Activated CD8-positive, alpha-beta memory T cell treated with anti-CD3 and anti-CD28 coated beads, Interleukin-2, amount 50 U/mL, for 48 hours (primary cell): ENCODE measurements at regions not wholly inside any gene's neighbourhood (a gene's known extent, or its start where the extent isn't known, plus 50 kb on each side); places are given as distances from the start of the nearest gene placed in this dataset.
"Not testable (repeated sequence)": the region's sequence is repeated elsewhere in the genome, so short reads cannot be mapped to it uniquely, and the experiment has no call there.

Experiments used
- DNase-seq: peaks from one replicate; pipeline ENCODE4 v3.0.0-alpha.2; 2020

DNA sequence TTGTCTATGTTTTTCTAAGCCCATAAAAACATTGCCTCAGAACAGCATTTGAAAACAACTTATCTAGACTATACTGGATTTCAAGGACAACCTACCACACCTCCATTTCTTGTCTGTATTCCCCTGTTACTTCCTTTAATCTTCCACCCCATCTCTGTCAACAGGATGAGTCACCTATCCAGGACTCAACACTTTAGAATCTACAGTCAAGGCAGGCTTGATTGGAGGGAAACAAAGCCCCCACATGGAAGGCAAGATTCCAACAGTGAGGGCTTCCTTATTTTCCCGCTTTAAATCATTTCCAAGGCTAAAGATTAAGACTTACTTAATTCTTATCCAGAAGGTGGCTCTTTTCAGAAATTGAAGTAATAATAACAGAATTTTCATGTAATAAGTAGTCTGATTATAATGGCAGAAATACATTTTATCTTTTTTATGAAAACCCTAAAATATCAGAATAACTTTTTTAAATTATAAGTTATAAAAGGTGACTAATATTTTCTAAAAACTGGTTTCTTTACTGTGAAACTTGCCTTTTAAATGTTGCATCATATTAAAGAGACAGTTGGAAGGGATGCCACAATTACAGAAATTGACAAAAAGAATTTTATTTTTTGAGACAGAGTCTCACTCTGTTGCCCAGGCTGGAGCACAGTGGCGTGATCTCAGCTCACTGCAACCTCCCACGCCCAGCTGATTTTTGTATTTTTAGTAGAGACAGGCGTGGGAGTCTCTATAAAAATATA is 138.7 kb upstream of the CCDC150 start:
- DNase-seq: no peak

DNA sequence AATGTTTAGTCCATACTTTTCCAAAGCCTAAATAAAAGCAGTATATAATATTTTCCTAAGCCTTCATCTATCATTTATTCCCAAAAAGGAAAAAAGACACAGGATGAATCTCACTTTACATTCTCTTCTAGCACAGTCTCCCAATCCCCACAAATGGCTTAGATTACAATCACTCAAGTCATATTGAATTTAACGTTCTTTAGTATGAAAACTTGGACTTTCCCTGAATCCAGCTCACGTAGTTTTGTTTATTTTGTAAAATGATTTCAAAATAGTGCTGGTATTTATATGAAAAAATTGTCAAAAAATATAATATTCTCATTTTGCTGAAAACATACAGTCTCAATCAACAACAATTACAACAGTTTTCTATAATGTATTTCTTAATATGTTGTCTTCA is 137.7 kb upstream of the CCDC150 start:
- DNase-seq: no peak

GRCh38 chr2:196502386-196502785 is 137.1 kb upstream of the CCDC150 start:
- DNase-seq: no peak

- DNase-seq: no peak
Observed at GRCh38 chr2:196503398-196503797, 136.1 kb upstream of the CCDC150 start.

DNA sequence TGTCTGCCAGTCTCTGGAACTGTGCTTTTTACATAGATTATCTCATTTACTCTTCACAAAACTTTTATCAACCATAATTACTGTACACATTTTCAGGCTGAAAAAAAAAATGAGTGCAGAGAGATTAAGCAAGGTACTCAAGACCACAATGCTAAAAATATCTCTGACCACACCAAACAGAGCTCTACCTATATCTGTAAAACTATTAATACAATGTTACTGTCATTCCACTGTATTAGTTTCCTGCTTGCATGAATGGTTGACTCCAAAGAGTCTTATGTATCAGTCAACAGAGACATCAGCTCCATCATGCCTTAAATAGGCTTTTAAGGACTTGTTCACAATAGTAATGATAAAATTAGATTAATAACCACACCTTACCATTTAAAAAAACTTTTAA is 134.7 kb upstream of the CCDC150 start:
- DNase-seq: no peak

DNA sequence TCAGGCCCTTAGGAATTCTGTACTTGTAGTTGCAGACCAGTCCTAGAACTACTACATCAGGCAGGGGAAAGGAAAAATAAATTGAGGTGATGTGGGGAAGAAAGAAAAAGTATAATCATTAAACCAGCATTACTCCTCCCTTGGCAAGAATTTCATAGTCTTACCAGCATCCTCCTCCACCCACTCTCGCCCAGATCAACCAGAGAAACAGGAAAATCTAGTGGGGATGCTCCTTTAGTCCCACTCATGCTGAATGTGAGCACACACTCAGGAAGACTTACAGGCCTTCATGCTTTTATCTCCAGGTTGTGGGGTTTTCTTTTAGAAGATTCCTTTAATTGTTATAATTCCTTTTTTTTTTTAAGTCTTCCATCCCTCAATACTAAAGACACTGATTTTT is 129.3 kb upstream of the CCDC150 start:
- no peak for DNase-seq

DNA sequence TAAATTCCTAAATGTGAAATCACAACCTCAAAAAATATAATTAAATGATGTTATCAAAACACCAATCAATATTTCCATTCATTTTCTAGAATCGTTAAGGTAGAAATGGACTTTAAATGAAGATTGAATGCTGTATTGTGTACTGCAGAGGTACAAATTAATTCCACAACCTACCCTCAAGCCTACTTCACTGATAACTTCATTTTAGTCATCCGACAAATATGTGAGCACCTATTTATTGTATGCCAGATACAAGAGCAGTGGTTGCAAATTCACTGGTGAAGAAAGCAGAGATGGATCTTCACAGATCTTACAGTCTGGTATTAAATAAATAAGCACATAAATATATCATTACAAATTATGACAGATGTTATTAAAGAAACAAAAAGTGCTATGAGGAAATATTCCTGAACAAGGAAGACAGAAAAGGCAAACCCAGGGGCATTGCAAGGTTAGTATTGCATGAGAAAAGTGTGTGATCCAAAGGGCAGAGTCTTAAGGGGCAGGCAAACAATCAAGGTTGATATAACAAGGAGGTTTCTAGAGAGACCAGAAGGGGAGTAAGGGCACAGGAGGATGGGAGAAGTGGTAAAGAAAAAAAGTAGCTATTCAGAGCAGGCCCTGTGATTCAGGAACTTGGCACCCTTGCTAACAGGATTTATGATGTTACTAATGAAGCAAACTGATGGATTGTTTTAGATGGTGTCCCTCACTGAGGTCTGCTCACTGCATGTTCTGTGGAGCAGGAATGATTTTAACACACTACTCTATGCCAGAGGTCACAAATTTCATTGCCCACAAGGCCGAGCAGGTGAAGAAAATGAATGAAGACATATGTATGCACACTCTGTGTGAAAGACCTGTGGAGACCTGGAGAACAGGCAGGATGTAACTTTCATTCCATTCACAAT is 128.0 kb upstream of the CCDC150 start:
- DNase-seq: no peak

DNA sequence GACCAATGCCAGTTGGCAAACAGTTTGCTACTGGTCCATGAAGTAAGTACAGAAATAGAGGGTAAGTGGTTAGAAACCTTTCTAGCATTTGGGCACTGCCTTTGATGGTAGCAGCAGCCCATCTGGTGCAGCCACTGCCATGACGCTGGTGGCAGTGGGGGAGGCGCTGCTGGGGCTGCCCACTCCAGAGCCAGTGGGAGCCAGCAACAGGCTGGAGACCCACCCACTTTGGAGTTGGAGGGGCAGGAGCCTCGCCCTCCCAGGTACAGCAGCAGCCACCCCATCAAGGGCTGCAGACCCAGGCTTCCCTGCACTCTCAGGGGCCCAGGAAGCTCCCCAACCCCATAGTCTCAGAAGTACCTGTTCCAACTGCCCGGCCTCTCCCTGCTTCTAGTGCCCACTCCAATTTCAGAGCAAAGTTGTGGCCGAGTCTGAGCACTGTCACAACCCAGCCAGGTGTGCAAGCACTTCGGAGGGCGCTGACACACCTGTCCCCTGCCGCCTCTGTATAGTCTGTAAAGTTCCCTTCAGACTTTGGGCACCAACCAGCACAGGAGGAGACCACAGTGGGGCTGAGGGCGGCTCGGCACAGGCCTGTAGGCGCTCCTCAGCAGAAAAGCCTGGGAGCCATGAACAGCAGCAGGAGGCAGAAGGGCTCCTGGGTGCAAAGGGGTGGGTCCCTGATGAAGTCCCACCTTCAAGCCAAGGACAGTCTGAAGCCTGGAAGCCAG is 125.6 kb upstream of the CCDC150 start:
- DNase-seq: no peak

GRCh38 chr2:196514641-196515040 is 124.9 kb upstream of the CCDC150 start:
- no peak for DNase-seq

DNA sequence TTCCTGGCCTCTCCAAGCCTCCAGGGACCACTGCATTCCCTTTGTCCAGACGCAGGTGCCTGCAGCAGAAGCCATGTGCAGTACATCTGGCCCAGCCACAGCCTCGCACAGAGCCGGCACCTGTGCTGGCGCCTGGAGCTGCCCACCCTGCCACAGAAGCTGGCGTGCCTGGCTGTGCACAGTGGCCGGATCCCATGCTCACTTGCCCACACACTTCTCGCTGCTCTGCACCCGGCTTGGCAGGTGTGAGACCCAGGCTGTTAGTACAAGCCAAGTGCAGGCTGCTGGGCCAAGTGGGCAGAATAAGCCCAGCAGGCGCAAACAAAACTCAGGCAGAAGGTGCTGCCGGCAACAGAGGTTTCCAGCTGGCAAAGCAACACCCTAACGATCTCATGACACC is 124.5 kb upstream of the CCDC150 start:
- no peak for DNase-seq

GRCh38 chr2:196515608-196516007 is 123.9 kb upstream of the CCDC150 start:
- no peak for DNase-seq

DNA sequence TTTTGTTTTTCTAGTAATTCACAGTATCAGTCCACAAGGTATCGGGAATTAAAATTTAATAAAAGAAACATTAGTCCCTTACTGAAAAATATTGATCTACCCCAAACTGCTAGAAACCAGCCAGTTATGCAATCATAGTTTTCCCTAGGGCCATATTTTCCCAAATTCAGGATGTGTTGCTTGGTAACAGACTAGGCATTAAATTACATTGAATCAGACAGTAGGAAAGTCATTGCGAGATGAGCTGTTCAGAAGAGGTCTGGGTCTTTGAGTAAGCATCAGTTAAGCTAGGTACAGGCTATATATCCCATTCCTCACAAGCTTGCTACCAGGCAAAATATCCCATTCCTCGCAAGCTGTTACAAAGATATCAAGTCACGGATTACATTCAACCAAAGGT is 123.0 kb upstream of the CCDC150 start:
- DNase-seq: no peak

- DNase-seq: no peak
Observed at GRCh38 chr2:196520605-196521004, 118.9 kb upstream of the CCDC150 start.

GRCh38 chr2:196526981-196527725 is 112.4 kb upstream of the CCDC150 start:
- not testable (repeated sequence) for DNase-seq

DNA sequence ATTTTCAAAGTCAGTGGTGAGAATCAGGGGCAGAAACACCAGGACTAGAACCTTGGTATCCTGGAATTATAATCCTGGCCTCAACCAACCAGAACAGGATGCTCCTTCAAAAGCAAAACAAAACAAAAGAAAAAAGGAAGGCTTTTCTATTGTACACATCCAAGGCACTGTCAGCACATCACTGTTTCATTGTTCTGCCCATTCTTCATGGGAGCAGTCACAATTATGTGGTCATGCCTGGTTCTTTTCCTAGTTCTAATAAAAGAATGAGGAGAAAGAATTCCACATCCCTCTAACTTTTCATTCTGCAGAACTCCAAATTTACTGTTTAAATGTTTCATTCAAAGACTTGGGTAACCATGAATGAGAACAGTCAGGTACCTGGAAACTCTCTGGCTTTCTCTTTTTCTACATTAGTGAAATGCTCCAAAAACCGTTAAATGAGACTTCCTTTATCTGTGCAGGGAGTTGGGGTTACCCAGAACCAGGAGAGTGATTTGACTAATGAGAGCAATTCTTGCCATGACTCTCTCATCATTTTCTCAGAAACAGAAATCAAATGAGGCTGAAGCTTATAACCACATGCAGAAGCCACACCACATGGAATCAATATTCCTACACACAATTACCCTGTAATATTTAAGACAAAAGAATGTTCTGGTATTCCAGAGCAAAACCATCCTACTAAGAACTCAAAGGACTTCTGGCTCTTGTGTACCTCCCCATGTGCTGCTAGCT is 110.9 kb upstream of the CCDC150 start:
- no peak for DNase-seq

DNA sequence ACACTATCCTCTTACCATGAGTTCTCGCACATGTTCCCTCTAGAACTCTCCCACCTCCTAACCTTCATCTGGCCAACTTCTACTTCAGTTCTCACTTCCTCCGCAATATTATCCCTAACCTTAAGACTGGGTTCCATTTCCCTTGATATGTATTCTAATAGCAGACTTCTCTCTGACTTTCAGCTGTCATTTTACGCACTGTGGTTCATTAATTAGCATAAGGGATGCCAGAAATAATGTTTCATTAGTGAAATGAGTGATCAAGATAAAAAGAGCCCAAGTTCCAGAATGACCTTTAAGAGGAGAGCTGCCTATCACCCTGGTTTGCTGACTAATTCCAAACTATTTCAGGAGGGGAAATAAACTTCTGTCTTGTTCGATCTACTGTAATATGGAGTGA is 108.6 kb upstream of the CCDC150 start:
- no peak for DNase-seq

GRCh38 chr2:196533772-196534397 is 105.6 kb upstream of the CCDC150 start:
- DNase-seq: no peak

DNA sequence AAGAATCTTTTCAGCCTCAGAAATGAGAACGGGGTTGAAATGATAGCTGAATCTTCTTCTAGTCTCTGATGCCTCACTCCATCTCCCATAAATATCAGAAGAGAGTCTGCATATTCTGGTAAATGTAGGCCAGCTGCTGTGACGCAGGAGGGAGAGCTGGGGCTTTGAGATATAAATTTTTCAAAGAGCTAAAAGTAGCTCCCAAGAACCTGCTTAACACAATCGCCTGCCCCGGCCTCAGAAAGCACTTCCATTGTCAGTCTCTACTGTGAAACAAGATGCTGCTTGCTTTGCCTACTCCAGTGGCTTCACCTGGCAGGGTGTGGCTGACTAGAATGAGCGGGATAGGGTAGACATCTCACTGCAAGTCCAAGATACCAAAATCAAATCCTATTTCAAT is 105.0 kb upstream of the CCDC150 start:
- DNase-seq: no peak

- DNase-seq: no peak
Observed at GRCh38 chr2:196535061-196535460, 104.5 kb upstream of the CCDC150 start.

DNA sequence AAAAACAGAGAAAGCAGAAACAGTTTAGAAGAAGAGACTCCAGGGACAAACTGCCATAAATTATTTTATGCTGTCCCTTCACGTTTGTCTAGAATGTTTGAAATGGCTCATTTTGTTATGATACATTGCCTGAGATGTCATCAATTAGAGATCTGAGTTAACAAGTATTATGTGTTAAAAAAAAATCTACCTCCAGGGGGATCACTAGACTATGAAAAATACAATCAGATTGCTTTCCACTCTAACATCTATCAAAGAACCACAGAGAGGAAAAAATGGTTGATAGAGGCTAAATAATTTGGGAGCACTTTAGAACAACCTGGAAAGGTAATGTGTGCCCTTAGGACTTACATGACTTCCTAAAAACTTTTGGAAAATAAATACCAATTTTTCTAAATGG is 103.8 kb upstream of the CCDC150 start:
- DNase-seq: no peak

DNA sequence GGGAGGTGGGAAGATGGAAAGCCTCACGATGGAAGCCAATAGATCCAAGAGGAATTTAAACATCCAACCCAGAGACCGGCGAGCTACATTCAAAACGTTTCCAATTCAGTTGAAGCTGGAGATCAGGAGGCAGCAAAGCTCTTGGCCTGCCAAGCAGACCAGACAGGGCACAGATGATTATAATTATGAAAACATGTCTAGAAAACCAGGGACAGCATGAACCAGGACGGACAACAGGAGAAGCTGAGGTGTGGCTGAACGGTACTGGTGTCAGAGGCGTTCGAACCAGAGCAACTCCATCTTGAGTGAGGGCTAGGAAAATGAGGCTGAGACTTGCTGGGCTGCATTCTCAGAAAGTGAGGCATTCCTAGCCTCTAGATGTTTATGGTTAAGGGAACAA is 102.2 kb upstream of the CCDC150 start:
- no peak for DNase-seq

DNA sequence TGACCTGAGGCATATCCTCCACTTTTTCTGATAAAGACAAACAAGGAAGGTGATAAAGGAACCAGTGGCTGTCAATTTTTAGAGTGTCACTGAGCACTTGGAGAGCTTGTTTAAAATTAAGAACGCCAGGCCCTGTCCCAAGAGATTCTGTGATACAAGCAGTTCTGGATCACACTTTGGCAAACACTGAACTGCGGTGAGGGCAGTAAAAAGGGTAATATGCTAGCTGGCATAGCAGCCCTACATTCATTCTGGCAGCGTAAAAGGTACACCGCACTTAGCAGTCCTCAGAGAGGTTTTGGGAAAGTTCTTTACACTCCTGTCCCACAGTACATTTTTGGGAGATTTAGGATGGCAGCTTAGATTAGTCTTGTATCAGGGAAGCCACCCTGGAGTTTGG is 101.3 kb upstream of the CCDC150 start:
- no peak for DNase-seq
